NCI-H187 treated with DMSO at 0.1 percent for 48 hours (cell line): ENCODE measurements at regions not wholly inside any gene's neighbourhood (a gene's known extent, or its start where the extent isn't known, plus 50 kb on each side); places are given as distances from the start of the nearest gene placed in this dataset.
"Not testable (repeated sequence)": the region's sequence is repeated elsewhere in the genome, so short reads cannot be mapped to it uniquely, and the experiment has no call there.

Source experiments
- DNase-seq: peaks from one replicate; lab custom pipeline; 2025; lab: John Stamatoyannopoulos, UW

DNA sequence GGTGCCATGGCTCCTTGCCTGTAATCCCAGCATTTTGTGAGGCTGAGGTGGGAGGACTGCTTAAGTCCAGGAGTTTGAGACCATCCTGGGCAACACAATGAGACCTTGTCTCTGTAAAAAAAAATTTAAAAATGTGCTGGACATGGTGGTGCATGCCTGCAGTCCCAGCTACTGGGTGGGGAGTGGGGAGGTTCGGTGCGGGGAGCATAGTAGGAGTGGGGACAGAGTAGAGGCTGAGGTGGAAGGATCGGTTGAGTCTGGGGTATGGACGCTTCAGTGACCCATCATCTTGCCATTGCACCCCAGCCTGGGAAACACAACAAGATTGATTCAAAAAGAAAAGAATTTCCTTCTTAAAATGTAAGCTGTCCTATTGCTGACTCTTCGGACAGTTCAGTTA lies 1490.0 kb upstream of the GBE1 start:
- no peak for DNase-seq

DNA sequence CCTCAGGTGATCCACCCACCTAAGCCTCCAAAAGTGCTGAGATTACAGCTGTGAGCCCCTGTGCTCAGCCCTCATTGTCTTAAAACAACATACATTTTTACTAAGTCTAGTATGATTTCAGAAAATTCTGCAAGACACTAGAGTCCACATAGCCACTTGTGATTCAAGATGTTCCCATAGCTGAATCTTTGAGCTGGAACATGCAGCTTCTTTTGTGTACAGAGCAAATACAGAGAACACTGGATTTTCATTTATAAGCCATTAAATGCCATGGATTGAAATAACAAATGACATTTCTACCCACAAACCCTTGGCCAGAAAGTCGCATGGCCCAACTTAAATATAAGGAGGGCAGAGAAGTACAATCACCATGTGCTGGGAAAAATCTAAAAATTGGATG lies 1489.2 kb upstream of the GBE1 start:
- no peak for DNase-seq

DNA sequence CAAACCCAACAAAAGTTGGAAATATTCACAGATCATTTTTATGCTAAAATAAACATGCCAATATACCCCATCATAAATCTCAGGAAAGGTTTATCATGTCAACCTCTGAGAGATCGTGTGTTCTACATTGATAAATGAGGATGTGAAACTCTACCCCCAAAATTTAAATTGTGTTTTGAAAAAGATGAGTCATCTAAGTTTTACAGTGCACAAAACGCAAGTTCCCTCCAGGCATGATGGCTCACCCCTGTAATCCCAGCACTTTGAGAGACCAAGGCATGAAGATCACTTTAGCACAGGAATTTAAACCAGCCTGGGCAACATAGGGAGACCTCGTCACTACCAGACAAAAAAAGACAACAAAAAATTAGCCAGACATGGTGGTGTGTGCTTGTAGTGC lies 1487.0 kb upstream of the GBE1 start:
- no peak for DNase-seq

DNA sequence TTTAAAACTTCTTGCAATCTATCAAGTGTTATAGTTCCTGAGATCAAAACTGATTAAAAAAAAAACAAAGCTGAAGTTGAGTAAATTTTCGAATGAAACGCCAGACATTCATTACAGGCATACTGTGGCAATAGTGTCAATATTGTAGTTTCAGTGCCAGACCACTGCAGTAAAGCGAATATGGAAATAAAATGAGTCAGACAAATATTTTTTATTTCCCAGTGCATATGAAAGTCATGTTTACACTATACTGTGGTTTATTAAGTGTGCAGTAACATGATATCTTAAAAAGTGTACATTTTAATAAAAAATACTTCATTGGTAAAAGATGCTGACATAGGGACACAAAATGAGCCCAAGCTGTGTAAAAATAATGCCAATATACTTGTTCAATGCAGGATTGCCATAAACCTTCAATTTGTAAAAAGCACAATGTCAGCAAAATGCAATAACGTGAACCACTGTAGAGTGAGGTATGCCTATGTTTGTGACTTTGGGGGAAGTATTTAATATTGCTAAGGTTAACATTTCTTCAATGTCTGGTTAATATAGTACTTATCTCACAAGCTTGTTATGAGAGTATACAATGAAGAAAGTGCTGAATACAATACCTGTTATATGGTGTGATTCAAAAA lies 1473.9 kb upstream of the GBE1 start:
- DNase-seq, result no peak

DNA sequence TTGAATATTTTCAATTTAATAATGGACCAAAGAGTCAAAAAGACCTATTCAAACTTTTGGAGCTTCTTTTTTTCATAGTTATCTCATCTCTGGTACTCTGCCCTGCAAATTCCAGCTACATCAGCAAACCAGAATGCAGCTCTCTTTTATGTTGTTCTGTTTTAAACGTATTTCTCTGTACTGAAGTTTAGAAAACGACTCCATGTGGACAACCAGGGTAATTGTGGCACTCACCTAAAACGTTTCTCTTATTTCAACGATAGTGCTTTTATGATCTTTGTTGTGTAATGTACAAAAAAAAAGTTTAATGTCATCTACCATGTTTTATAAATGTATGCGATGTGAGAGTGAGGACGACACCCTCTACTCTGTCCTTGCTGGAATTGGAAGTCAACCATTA lies 1472.3 kb upstream of the GBE1 start:
- DNase-seq, result no peak

DNA sequence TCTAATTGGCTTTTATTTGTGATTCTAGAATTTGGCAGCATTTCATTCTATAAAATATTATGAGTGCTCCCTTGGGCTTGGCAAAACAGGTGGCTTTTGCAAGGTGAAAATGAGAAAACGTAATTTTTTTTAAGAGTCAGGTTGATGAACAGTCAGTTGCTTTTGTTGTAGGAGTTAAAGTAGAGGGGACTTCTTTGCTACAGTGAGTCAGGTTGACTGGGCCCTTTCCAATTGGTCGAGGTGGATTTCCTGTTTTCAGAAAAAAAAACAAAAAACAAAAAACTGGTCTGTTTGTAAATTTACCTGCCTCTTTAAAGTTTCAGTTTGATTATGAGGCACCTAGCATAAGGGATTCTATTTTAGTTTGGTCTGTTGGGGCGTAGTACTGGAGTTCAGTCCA lies 1469.4 kb upstream of the GBE1 start:
- DNase-seq, result no peak

DNA sequence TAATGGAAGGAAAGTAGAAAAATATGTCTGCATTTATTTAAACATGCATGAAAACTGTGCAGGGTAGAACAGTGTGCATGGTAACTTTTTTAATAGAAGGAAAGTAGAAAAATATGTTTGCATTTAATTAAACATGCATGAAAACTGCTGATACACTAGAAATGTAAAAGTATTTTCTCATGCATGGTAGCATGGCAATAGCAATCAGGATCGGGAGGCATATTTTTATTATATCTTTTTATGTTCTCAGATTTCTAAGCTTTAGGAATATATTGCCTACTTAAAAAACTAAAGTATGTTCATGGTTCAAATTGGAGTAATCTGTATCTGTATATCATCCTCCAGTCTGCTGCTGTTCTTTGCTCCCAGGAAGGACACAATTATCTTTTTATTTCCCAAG lies 1468.9 kb upstream of the GBE1 start:
- no peak for DNase-seq

DNA sequence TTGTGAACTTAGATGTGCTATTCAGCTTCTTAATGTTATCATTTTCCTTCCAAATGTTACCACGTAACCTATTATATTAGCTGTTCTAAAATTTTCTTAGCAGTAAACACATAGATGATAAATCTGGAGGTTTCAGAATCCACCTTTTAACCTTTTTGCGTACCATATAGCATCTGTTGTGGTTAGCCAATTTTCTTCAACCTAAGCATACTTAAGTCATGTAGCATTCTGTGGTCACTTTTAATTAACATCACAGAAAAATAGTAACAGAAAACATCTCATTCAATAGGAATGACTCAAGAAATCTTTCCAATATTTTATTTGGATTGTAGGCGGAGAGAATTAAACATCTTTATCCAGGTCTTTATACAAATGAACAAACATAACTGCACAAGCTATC lies 1465.3 kb upstream of the GBE1 start:
- DNase-seq, result no peak

DNA sequence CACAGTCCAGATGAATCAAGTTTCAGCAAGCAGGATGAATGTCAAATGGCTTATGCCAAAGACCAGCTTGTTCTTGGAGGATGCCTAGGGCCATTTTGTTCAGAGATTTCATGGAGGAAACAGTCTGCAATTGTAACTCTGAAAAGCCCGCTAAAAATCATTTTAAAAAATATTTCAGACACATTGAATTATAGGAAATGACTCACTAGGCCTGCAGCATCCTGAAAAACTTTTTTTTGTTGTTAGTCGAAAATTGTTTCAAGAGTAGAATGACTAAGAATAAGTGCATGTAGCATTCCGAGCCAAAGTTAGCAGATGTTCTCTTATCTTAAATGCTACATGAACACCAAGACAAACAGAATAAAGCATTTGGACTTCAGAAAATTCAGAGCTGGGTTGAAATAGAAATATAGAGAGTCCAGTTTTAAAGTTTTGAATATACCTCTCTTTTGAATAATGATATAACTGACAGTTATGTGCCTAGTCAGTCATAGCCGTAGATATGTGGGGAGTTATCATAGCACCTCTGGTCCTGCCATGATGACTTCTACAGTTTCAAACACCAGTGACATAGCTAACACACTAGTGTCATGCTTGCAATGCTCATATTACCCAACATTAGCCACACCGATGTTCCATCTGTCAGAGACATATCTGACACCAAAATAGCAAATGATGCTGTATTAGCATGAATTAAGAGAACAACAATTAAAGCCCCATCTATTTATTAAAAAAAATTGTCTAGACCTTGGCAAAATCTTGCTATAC lies 1462.8 kb upstream of the GBE1 start:
- DNase-seq, result no peak

DNA sequence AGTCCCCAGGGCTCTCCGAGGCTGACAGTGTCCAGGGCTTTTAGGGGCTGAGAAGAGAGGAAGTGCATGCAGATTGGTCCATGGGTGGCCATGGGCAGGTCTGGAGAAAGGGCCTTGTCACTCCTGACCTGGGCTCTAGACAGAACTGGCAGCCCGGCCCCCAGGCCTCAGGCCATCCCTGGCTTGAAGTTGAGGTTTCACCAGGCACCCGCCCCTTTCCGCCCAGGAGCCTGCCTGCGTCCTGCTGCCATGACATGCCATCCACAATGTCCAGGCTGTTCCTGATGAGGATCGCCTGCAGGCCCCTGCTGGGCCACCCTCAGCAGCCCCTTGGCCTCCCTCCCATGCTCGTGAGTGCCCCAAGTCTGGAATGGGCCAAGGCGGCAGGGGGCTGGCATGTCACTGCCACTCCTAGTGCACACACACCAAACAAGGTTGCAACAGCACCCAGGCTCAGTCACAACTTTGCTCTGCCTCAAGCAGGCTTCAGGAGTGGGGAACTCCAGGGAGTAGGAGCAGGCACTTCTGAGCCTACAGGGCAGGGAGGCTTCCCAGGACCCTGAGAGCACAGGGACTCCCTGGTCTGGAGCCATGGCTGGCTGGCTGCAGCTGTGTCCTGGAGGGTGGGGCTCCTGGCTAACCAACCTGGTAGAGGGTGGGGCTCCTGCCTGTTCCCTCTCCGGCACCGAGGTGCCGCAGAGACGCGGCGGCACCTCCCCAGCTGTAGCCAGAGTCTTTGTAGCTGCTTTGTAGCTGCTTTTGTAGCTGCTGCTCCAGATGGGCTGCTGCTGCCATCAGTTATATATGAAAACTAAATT lies 1457.1 kb upstream of the GBE1 start:
- no peak for DNase-seq

DNA sequence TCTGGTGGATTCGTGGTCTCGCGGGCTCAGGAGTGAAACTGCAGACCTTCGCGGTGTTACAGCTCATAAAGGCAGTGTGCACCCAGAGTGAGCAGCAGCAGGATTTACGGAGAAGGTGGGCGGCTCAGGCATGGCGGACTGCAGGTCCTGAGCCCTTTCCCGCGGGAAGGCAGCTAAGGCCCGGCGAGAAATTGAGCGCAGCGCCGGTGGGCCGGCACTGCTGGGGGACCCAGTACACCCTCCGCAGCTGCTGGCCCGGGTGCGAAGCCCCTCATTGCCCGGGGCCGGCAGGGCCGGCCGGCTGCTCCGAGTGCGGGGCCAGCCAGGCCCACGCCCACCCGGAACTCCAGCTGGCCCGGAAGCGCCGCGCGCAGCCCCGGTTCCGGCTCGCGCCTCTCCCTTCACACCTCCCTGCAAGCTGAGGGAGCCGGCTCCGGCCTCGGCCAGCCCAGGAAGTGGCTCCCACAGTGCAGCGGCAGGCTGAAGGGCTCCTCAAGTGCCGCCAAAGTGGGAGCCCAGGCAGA lies 1456.2 kb upstream of the GBE1 start:
- not testable (repeated sequence) for DNase-seq

DNA sequence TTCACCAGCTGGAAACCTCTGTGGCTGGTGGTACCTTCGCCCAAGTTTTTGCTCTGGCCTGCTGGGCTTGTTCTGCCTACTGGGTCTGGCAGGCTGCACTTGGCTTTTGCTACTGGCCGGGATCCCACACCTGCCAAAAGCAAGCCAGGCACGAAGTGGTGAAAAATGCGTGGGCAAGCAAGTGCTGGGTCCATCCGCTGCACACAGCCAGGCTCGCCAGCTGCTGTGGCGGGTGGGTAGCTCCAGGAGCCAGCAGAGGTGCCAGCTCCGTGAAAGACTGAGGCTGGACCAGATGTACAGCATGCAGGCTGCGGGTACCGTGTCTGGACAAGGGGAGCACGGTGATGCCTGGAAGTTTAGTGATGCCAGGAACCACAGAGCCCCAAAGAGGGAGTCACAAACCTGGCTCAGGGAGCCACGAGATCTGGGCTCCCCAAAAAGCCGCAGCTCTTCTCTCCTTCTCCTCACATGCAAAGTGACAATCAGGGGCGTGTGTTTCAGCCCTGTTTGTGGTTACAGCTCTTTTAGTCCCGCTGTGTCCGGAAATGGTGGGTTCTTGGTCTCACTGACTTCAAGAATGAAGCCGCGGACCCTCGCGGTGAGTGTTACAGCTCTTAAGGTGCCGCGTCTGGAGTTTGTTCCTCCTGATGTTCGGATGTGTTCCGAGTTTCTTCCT lies 1455.6 kb upstream of the GBE1 start:
- DNase-seq, result no peak

DNA sequence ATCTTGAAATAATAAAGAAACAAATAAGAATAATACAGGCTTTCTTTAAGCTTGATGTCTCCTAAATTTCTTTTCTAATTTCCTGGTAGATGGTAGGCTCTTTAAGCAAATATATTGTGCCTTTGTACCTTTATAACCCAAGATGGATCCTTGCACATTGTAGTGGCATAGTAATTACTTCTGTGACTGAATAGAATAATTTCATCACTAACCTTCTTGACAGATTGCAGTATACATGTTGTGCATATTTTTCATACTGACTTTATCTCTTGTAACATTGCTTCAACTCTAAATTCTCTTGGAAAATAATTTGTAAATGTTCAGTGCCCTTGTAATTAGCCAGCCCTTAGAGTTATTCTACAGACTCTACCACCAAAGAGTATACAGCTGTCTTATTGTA lies 1433.8 kb upstream of the GBE1 start:
- DNase-seq, result no peak

DNA sequence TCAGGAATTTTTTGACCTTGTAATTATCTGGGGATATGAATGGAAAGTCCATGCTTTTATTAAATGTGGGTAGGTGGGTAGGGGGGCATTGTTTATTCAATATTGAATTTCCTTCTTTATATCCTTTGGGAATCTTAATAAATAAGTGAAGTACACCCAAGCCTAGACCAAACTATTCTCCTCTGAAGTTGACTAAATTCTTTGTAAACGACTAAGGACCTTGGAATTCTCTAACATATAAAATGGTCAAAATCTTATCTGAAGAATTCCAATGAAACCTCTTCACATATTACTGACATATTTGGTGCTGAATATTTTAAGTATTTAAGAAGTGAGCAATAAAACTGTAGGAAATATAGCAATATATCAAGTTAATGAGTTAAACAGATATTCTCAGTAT lies 1432.1 kb upstream of the GBE1 start:
- DNase-seq, result no peak

DNA sequence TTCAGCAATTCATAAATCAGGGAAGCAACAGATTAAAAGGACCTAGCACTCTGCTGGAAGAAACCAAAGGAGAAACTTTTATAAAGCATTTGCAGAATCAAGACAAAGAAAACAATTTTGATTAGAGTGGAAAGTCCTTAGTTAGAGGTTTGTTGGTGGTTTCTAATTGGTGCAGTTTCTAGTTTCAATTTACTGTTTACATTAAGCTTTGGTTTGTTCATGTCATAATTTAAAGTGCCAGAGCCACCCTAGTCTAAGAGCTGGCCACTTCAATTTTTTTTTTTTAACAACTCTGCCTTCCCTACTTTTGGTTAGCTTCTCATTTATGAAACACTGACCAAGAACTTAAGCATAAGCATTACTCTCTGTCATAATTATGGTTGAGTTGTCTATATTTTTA lies 1428.2 kb upstream of the GBE1 start:
- no peak for DNase-seq

DNA sequence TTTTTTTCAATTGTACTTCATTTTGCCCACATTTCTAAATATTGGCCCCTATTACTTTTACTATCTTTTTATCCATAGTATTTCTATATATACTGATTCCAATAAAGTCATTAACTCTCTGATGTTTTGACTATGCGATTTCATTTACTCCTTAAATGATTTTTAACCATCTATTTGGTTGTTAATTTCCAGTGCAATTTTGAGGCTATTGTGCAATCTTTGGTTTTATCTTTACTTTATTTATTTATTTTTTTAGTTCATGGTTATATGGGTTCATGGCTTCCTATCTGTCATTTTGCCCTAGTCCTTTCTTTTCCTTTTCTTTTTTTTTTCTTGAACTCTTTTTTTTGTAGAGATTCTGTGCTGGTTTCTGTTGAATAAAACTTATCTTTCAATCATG lies 1408.0 kb upstream of the GBE1 start:
- no peak for DNase-seq

DNA sequence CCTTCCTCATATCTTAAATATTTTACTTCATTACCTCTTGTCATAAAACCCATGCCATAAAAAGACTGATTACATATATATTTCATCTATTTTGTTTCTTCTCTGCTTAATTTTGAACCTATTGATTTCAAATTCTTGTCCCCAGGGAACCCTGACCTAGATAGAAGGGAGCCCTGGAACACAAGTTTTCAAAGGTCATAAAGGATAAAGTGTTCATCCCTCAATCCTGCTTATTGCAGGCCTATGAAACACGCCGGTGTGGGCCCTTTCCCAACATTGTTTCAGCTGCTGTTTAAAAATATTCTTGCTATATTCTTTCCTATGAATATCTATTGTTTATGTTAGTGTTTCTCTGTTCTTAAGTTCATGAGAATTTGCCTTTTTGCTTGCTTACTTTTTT lies 1389.5 kb upstream of the GBE1 start:
- no peak for DNase-seq

DNA sequence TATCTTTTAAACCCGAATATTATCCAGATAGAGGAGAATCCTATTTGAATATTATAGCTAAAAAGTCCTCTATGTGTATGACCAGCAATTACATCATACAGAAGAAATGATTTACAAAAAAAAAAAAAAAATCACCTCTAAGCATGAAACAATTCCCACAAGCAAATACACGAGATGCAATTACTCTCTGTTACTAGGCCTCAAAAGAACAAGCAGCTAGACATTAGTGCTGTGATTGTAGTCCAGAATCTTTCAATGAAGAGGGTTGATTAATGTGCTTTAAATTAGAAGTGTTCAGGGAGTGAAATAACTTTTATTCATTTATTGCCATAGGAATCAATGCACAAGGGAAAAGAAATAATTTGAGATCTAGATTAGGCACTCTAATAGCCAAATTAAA lies 1379.5 kb upstream of the GBE1 start:
- DNase-seq, result no peak

DNA sequence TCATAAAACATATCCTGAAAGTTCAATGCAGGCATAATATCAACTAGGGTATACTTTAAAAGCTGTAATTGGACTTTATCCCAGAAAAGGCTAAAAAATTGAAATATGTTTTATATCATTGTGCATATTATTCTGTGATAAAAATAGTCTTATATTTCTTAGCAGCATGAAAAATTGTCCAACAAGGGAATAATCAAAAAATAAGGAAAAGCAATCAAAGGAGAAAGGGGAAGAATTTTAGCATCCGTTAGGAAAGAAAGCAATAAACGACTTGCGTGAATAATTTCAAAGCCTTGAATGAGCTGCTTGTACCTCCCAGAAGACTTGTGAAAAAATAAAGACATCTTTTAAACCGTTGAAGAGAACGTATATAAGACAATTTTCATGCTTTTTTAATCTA lies 1369.8 kb upstream of the GBE1 start:
- DNase-seq, result no peak

DNA sequence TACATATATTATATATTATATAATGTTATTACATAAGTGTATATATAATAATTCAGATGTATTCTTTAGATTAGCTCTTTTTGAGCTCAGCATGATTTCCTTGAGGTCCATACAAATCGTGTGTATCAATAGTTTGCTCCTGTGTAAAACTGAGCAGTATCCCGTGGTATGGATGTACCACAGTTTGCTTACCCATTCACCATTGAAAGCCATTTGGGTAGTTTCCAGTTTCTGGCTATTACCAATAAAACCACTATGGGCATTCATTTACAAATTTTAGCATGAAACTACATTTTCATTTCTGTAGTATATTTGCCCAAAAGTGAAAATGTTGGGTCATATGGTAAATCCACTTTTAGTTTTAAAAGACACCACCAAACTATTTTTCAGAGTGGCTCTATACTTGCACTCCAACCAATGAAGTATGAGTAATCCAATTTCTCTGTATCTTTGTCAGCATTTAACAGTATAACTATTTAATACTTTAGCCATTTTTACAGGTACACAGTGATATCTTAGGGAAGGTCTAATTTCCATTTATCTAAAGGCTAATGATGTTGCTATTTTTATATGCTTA lies 1361.4 kb upstream of the GBE1 start:
- DNase-seq, result no peak

DNA sequence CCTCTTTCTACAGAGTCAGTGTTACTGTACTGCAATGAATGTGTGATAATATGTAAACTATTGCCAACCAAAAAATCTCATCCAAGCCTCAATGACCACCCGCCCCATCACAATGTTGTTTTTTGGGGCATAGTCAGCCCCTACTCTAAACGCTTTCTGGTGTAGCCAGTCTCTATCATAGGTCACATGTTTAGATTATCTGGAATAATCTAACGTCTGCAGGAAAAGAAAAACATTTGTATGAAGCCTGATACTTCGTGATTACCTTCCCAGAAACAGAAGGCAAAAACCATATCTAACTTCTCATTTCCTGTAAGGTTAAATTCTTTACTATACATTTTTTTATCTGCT lies 1331.8 kb upstream of the GBE1 start:
- DNase-seq, result no peak
